MCF 10A (cell line): ENCODE measurements at regions not wholly inside any gene's neighbourhood (a gene's known extent, or its start where the extent isn't known, plus 50 kb on each side); places are given as distances from the start of the nearest gene placed in this dataset.
"Not testable (repeated sequence)": the region's sequence is repeated elsewhere in the genome, so short reads cannot be mapped to it uniquely, and the experiment has no call there.

Experiments
- BruUV-seq: library from RNA; stranded (reverse); fragments of 400-500 nt; replicated peaks from 2 replicates; lab custom pipeline; 2021; lab: Mats Ljungman, UMichigan
- CTCF ChIA-PET: fragments of 300-600 bp; sonication (Branson Sonifier 250); formaldehyde crosslinking; extraction: SDS; loops from one replicate; lab custom pipeline; 2021; ENCODE audit warnings: antibody characterized with exemption, inconsistent platforms; lab: Yijun Ruan, JAX
- POLR2A ChIA-PET: fragments of 300-600, 350-650 bp; sonication (Branson Sonifier 250); formaldehyde crosslinking; extraction: SDS; loops from one replicate; lab custom pipeline; 2020; ENCODE audit warnings: antibody characterized with exemption, inconsistent platforms; lab: Yijun Ruan, JAX
- DNase-seq: peaks from one replicate; pipeline ENCODE4 v3.0.0-alpha.2; 2018; ENCODE audit not compliant: unreplicated experiment
- H3K27ac Mint-ChIP-seq: one replicate; pipeline ENCODE4 v1.8.0; 2022; ENCODE audit warnings: mild to moderate bottlenecking, low read depth, mixed read lengths; ENCODE audit not compliant: unreplicated experiment
- H3K27me3 Mint-ChIP-seq: one replicate; pipeline ENCODE4 v1.8.0; 2022; ENCODE audit warnings: mixed read lengths; ENCODE audit not compliant: insufficient read depth, unreplicated experiment
- H3K36me3 Mint-ChIP-seq: one replicate; pipeline ENCODE4 v1.8.0; 2022; ENCODE audit warnings: mild to moderate bottlenecking, moderate library complexity, mixed read lengths; ENCODE audit not compliant: insufficient read depth, unreplicated experiment
- H3K4me1 Mint-ChIP-seq: one replicate; pipeline ENCODE4 v1.8.0; 2022; ENCODE audit warnings: mixed read lengths; ENCODE audit not compliant: insufficient read depth, unreplicated experiment
- H3K4me3 Mint-ChIP-seq: one replicate; pipeline ENCODE4 v1.8.0; 2022; ENCODE audit warnings: mild to moderate bottlenecking, moderate library complexity, mixed read lengths; ENCODE audit not compliant: unreplicated experiment
- H3K9me3 Mint-ChIP-seq: one replicate; pipeline ENCODE4 v1.8.0; 2022; ENCODE audit warnings: mixed read lengths; ENCODE audit not compliant: unreplicated experiment
- intact Hi-C: fragments of 100-400 bp; cut with micrococcal nuclease; formaldehyde crosslinking; loops from 2 replicates; pipeline ENCODE4 v1.14.1; 2022
- TF ChIP-seq, protein P1 (sequence below): fragments of 200-600 bp; IDR thresholded peaks from one replicate; pipeline ENCODE4 v1.8.0; 2022; ENCODE audit warnings: antibody characterized with exemption, mild to moderate bottlenecking; ENCODE audit not compliant: unreplicated experiment

DNA sequence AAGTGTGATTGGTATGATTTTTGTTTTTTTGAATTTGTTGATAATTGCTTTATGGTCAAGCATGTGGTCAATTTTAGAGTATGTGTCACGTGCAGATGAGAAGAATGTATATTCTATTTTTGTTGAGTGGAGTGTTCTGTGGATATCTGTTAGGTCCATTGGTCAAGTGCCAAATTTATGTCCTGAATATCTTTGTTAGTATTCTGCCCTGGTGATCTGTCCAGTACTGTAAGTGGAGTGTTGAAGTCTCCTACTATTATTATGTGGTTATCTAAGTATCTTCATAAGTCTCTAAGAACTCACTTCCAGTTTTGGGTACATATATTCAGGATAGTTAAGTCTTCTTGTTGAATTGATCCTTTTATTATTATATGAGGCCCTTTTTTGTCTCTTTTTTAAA, 372.9 kb upstream of the MAOA start:
- intact Hi-C loops = no loop called here
- Mint-ChIP-seq H3K27me3 (peaks cover 10% of the 10 kb centered on the region), H3K9me3 (no peaks in the 10 kb centered on the region), H3K27ac (no peak overlapping the region), H3K4me1 (no peaks in the 10 kb centered on the region), H3K36me3 (no peaks in the 10 kb centered on the region), H3K4me3 (no peak overlapping the region)
- no TSS peak for BruUV-seq
- ChIA-PET POLR2A (no interaction called here), CTCF (no interaction called here)
- TF ChIP-seq, protein P1, sequence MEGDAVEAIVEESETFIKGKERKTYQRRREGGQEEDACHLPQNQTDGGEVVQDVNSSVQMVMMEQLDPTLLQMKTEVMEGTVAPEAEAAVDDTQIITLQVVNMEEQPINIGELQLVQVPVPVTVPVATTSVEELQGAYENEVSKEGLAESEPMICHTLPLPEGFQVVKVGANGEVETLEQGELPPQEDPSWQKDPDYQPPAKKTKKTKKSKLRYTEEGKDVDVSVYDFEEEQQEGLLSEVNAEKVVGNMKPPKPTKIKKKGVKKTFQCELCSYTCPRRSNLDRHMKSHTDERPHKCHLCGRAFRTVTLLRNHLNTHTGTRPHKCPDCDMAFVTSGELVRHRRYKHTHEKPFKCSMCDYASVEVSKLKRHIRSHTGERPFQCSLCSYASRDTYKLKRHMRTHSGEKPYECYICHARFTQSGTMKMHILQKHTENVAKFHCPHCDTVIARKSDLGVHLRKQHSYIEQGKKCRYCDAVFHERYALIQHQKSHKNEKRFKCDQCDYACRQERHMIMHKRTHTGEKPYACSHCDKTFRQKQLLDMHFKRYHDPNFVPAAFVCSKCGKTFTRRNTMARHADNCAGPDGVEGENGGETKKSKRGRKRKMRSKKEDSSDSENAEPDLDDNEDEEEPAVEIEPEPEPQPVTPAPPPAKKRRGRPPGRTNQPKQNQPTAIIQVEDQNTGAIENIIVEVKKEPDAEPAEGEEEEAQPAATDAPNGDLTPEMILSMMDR = no peak
- DNase-seq = no peak

DNA sequence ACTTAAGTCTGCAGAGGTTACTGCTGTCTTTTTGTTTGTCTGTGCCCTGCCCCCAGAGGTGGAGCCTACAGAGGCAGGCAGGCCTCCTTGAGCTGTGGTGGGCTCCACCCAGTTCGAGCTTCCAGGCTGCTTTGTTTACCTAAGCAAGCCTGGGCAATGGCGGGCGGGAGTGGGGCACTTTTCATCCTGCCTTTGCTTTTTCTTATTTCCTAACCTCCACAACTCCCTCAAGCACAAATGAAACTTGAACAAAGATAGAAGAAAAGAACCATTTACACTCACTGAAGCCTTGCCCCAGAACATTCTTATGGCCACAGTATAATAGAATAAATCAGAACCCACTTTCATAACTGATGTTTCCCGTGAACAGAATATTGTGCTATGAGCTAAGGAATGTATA, 344.5 kb upstream of the MAOA start:
- H3K4me1 Mint-ChIP-seq, intact Hi-C loops, BruUV-seq, H3K9me3 Mint-ChIP-seq, CTCF ChIA-PET, H3K36me3 Mint-ChIP-seq: not testable (repeated sequence)
- POLR2A ChIA-PET = interaction anchor here (0.6 to 0.8 kb wide), 5 partner anchors 18 to 1890 kb away, joined by 3 to 4 read pairs (median 3); no protein-coding TSS in a partner anchor
- peak overlapping the region; percentile 27 for H3K27ac Mint-ChIP-seq
- H3K4me3 Mint-ChIP-seq = peak overlapping the region; percentile 33
- peak; percentile 18 for DNase-seq
- H3K27me3 Mint-ChIP-seq = peaks cover 13% of the 10 kb centered on the region

DNA sequence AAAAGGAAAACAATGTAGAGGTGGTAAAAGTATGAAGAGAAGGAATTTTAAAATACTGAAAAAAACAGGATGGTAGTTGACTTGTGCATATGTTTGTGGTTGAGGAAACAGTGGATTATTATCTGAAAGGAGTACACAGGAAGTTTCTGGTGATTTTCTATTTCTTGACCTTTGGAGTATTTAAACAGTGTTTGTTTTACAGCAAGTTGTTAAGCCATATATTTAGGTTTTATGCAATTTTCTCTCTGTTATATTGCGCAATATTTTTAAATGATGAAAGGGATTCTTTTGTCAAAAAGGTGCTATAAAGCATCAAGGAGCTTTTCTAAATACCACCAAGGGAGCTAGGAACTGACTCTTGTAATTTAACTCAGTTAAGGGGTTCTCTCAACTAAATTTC, 343.1 kb upstream of the MAOA start:
- no peak overlapping the region for H3K4me3 Mint-ChIP-seq
- H3K27me3 Mint-ChIP-seq = peaks cover 15% of the 10 kb centered on the region
- no TSS peak for BruUV-seq
- TF ChIP-seq, protein P1 = no peak
- H3K4me1 Mint-ChIP-seq = peaks cover 7% of the 10 kb centered on the region
- no peaks in the 10 kb centered on the region for H3K36me3 Mint-ChIP-seq
- intact Hi-C loops = no loop called here
- POLR2A ChIA-PET = no interaction called here
- CTCF ChIA-PET = interaction anchor here (1.3 kb wide), 1 partner anchor 21 kb away, joined by 4 read pairs; no protein-coding TSS in a partner anchor
- H3K27ac Mint-ChIP-seq = no peak overlapping the region
- no peaks in the 10 kb centered on the region for H3K9me3 Mint-ChIP-seq
- peak; percentile 1 for DNase-seq

DNA sequence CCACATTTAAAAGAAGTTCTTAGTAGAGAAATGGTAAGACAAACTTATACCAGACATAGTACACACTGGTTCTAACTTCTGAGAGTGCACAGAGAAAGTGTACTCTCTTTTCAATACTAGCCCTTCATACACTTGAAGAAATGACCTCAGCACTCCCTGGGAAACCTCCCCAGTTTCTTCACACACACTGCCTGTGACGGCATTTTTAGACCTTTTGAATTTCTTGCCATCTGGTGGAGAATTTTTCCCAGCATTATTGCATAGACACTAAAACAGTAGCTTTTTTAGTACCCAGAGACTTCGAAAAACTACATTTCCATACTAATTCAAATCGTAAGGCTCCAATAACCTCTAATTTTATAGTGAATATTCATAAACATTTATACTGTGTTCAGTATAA, 341.6 kb upstream of the MAOA start:
- Mint-ChIP-seq H3K4me1 (peaks cover 7% of the 10 kb centered on the region), H3K9me3 (no peaks in the 10 kb centered on the region), H3K36me3 (no peaks in the 10 kb centered on the region), H3K27ac (no peak overlapping the region), H3K27me3 (peaks cover 15% of the 10 kb centered on the region), H3K4me3 (no peak overlapping the region)
- intact Hi-C loops = no loop called here
- ChIA-PET CTCF (interaction anchor here (0.6 to 1.3 kb wide), 2 partner anchors 12 to 19 kb away, joined by 3 to 4 read pairs; no protein-coding TSS in a partner anchor), POLR2A (no interaction called here)
- TF ChIP-seq, protein P1 = no peak
- DNase-seq = no peak
- no TSS peak for BruUV-seq

DNA sequence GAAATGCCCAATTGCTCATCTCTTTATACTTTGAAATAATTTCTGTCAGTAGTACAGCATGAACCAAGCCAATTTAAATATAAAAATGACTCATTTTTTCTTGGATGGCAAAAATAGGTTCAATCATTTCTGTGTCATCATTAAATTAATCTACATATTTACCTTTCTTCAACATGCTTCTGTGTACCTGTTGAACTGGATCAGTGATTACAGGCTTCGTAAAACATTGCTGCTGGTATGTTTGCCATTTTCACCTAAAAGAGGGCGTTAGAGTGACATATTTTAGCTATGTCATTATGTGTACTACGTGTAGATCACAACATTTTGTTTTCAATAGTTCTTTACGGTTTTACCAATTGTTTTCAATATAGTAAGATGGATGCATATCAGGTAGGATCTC, 340.5 kb upstream of the MAOA start:
- TF ChIP-seq, protein P1 = no peak
- Mint-ChIP-seq H3K27me3 (peaks cover 15% of the 10 kb centered on the region), H3K4me1 (peaks cover 7% of the 10 kb centered on the region), H3K36me3 (no peaks in the 10 kb centered on the region), H3K4me3 (no peak overlapping the region), H3K27ac (no peak overlapping the region), H3K9me3 (no peaks in the 10 kb centered on the region)
- DNase-seq = no peak
- intact Hi-C loops = no loop called here
- BruUV-seq = no TSS peak
- ChIA-PET POLR2A (no interaction called here), CTCF (no interaction called here)
